ENCODE measurements at regions not wholly inside any gene's neighbourhood (a gene's known extent, or its start where the extent isn't known, plus 50 kb on each side); places are given as distances from the start of the nearest gene placed in this dataset.

DNA sequence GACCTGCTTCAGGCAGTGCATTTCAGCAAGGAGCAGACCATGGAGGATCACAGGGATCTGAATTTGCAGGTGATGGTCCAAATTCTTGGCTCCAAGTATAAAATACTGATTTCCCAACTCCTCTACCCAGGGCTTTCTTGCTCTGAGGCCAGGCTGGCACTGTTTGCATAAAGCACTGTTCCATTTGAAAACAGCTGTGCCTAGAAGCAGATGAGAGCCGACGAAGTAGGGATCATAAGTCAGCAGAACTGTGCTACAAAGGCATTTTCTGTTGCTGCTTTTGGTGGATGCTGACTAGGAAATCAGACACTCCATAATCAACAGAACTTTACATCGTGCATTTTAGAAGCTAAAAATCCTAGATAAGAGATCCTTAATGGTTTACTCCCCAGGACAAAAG, 126.4 kb downstream of the MAT2B start:
- no peak overlapping the region for H3K4me3 ChIP-seq (ENCODE audit: low read depth, low read length)
- DNase-seq (ENCODE audit: low read depth) = no peak
- no peak for TF ChIP-seq CTCF (IDR thresholded peaks at IDR 0.05; ENCODE audit: insufficient read depth, low read length)

- no peak overlapping the region for H3K4me3 ChIP-seq (ENCODE audit: low read depth, low read length)
- DNase-seq (ENCODE audit: low read depth) = no peak
- TF ChIP-seq CTCF (IDR thresholded peaks at IDR 0.05; ENCODE audit: insufficient read depth, low read length) = no peak
These were observed 128.6 kb downstream of the MAT2B start for GRCh38 chr5:163633926-163634460.

DNA sequence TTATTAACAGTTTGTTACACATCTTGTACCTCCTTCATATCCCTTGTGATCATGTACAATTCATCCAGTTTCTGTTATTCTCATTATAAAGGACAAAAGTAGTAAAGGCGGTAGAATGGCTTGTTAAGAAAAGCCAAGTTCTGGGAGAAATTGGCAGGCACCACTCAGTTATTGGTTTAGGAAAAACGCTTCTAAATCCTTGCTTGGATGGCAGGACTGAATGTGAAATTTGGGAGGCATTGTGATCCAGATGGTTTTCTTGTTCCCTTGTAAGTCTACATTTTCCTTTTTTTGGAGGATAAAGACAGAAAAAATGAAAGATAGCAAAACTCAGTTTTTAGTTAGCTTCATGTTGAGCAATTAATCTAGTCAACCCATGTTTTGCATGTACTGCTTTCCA, 130.2 kb downstream of the MAT2B start:
- no peak for DNase-seq (ENCODE audit: low read depth)
- TF ChIP-seq CTCF (IDR thresholded peaks at IDR 0.05; ENCODE audit: insufficient read depth, low read length) = no peak
- no peak overlapping the region for H3K4me3 ChIP-seq (ENCODE audit: low read depth, low read length)

- H3K4me3 ChIP-seq (ENCODE audit: low read depth, low read length) = no peak overlapping the region
- no peak for TF ChIP-seq CTCF (IDR thresholded peaks at IDR 0.05; ENCODE audit: insufficient read depth, low read length)
- DNase-seq (ENCODE audit: low read depth) = no peak
These were observed 137.5 kb downstream of the MAT2B start for GRCh38 chr5:163642904-163643303.

DNA sequence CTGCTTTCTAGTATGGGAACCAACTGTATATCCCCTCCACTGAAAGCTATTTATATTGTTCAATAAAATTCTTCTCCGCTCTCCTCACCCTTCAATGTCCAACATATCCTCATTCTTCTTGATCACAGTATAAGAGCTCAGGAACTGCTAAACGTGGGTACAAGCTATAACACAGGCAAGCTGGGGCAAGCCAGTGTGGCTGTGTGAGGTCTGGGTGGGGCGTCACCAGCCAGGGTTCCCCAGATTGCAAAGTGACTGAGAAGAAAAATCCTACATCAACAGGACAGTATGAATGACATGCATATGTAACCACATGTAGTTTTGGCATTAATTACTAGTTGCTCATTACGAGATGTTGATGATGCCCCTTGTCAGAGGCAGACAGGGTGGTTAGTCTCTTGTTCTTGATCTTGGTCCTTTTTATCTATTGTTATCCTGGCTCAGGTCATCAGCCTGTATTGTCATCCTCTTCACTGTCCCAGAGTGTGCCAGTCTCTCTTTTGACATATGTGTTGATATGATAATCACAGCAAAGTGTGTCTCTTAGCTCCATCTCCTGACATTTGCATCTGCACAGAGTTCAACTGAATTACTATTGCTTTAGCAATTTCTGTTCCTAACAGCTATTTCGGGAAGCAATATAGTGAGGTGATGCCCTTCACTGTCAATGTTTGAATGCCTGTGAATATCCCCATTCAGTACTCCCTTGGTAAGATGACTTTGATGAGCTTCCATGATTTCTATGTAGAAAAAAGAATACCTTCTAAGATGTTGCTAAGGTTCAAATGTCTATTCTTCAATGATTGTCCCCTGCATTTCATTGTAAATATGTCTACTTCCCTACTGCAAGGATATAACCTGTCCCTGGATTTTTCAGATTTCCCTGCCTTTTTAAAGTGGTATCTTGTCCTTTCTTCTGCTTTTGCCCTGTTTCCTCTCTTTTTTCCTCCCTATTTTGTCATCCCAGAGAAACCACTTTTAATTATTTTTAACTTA, 140.3 kb downstream of the MAT2B start:
- no peak for TF ChIP-seq CTCF (IDR thresholded peaks at IDR 0.05; ENCODE audit: insufficient read depth, low read length)
- no peak overlapping the region for H3K4me3 ChIP-seq (ENCODE audit: low read depth, low read length)
- no peak for DNase-seq (ENCODE audit: low read depth)

DNA sequence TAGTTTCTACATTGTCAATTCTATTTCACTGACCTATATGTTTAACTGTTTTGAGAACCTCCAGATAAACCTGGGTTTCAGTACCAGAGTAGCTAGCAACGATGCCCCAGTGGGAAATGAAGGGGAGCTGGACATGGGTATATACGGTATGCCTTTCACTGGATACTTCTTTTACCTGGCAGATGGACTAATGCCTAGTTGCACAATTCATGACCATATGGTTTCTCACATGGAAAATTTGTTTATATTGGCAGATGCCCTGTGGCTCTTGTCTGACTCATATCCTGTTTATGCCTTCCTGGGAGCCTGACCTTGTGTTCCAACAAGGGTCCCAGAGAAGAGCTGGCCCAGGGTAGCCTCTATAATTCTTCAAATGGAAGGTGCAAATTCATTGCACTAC, 144.1 kb downstream of the MAT2B start:
- no peak overlapping the region for H3K4me3 ChIP-seq (ENCODE audit: low read depth, low read length)
- TF ChIP-seq CTCF (IDR thresholded peaks at IDR 0.05; ENCODE audit: insufficient read depth, low read length) = no peak
- DNase-seq (ENCODE audit: low read depth) = peak; percentile 29
